GDM1 (cell line): ENCODE measurements at regions not wholly inside any gene's neighbourhood (a gene's known extent, or its start where the extent isn't known, plus 50 kb on each side); places are given as distances from the start of the nearest gene placed in this dataset.

Experiments used
- DNase-seq: peaks from one replicate; lab custom pipeline; 2025; lab: John Stamatoyannopoulos, UW

- no peak for DNase-seq
These were observed 1181.2 kb downstream of the ARAP2 start for GRCh38 chr4:35063031-35063570.

- DNase-seq = no peak
These were observed 1177.9 kb downstream of the ARAP2 start for GRCh38 chr4:35066406-35066805.

- DNase-seq = no peak
These were observed 1163.5 kb downstream of the ARAP2 start for GRCh38 chr4:35080799-35081198.

GRCh38 chr4:35087218-35087617 is 1157.1 kb downstream of the ARAP2 start:
- DNase-seq = no peak

GRCh38 chr4:35100932-35101331 is 1143.4 kb downstream of the ARAP2 start:
- no peak for DNase-seq

GRCh38 chr4:35102066-35102465 is 1142.2 kb downstream of the ARAP2 start:
- no peak for DNase-seq

- no peak for DNase-seq
These were observed 1138.8 kb downstream of the ARAP2 start for GRCh38 chr4:35105486-35105885.

- no peak for DNase-seq
These were observed 1138.1 kb downstream of the ARAP2 start for GRCh38 chr4:35106091-35106734.

GRCh38 chr4:35124106-35124505 is 1120.2 kb downstream of the ARAP2 start:
- DNase-seq = no peak

GRCh38 chr4:35125995-35126712 is 1118.2 kb downstream of the ARAP2 start:
- no peak for DNase-seq

GRCh38 chr4:35138449-35138848 is 1105.9 kb downstream of the ARAP2 start:
- DNase-seq = no peak

- no peak for DNase-seq
These were observed 1096.6 kb downstream of the ARAP2 start for GRCh38 chr4:35147761-35148160.

- DNase-seq = no peak
These were observed 1092.3 kb downstream of the ARAP2 start for GRCh38 chr4:35151816-35152572.

GRCh38 chr4:35163168-35163567 is 1081.1 kb downstream of the ARAP2 start:
- no peak for DNase-seq

GRCh38 chr4:35164063-35164462 is 1080.3 kb downstream of the ARAP2 start:
- no peak for DNase-seq

- DNase-seq = no peak
These were observed 1077.8 kb downstream of the ARAP2 start for GRCh38 chr4:35166466-35166865.

GRCh38 chr4:35167385-35167784 is 1076.9 kb downstream of the ARAP2 start:
- DNase-seq = no peak

GRCh38 chr4:35175487-35175886 is 1068.8 kb downstream of the ARAP2 start:
- DNase-seq = no peak

GRCh38 chr4:35175894-35176293 is 1068.4 kb downstream of the ARAP2 start:
- no peak for DNase-seq

- no peak for DNase-seq
These were observed 1061.9 kb downstream of the ARAP2 start for GRCh38 chr4:35182451-35182850.

GRCh38 chr4:35189988-35190613 is 1054.2 kb downstream of the ARAP2 start:
- DNase-seq = no peak

- DNase-seq = no peak
These were observed 1042.9 kb downstream of the ARAP2 start for GRCh38 chr4:35201403-35201802.
